HL-60 (cell line): ENCODE measurements at regions not wholly inside any gene's neighbourhood (a gene's known extent, or its start where the extent isn't known, plus 50 kb on each side); places are given as distances from the start of the nearest gene placed in this dataset.

Experiments
- DNase-seq, 2 experiments: peaks; one replicate each; pipeline ENCODE4 v3.0.0-alpha.2; 2010 to 2020; ENCODE audit warnings: low read depth in 1 of 2, low spot score in 1 of 2
- H3K27ac ChIP-seq: fragments of 250-450 bp; sonication (Bioruptor Pico); replicated peaks from 2 replicates; pipeline ENCODE4 v1.5.1; 2020; ENCODE audit warnings: mild to moderate bottlenecking, moderate library complexity
- H3K27me3 ChIP-seq: fragments of 250-450 bp; sonication (Bioruptor Pico); 2 replicates; pipeline ENCODE4 v1.5.1; 2021; ENCODE audit warnings: mild to moderate bottlenecking, moderate library complexity; ENCODE audit not compliant: insufficient read depth, poor library complexity, severe bottlenecking
- H3K4me3 ChIP-seq: replicated peaks from 2 replicates; pipeline ENCODE4 v1.5.1; 2011; ENCODE audit warnings: mild to moderate bottlenecking, control low read depth, low read length; ENCODE audit not compliant: insufficient read depth
- GABPA ChIP-seq: IDR thresholded peaks from 2 replicates; pipeline ENCODE4 v1.6.1; 2012; ENCODE audit warnings: low read depth
- POLR2AphosphoS5 ChIP-seq: IDR thresholded peaks from 2 replicates; pipeline ENCODE4 v1.6.1; 2012; ENCODE audit warnings: low read depth
- SPI1 ChIP-seq: IDR thresholded peaks from 2 replicates; pipeline ENCODE4 v1.6.1; 2012; ENCODE audit warnings: low read depth, mild to moderate bottlenecking, borderline replicate concordance
- TF ChIP-seq, protein P1 (sequence below): IDR thresholded peaks from one replicate; pipeline ENCODE4 v1.5.1; 2011; ENCODE audit warnings: low read length, control low read depth, inconsistent platforms; ENCODE audit not compliant: insufficient read depth
- TF ChIP-seq, protein P2 (sequence below): IDR thresholded peaks from 2 replicates; pipeline ENCODE4 v1.6.1; 2012; ENCODE audit warnings: low read depth; ENCODE audit not compliant: insufficient replicate concordance

DNA sequence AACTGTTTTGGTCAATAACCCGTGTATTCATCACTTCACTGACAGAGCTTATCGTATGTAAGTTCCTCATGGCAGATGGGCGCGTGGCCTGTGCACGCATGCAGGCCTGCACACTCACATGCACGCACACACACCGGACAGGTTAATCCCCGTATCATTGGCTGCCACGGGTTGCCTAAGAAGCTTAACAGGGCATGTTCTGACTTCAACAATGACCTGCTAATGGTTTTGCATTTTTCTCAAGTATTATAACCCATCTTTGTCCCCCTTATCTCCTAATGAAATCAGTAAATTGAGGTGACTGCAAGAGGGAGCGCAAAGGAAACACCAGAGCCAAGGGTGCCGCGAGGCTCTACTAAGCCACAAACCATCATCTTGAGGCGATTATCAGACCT, 399.0 kb upstream of the ID2 start:
- Histone ChIP-seq H3K27ac (no peak overlapping the region), H3K27me3 (no peaks in the 10 kb centered on the region), H3K4me3 (no peak overlapping the region)
- no peak for DNase-seq
- TF ChIP-seq, protein P1, sequence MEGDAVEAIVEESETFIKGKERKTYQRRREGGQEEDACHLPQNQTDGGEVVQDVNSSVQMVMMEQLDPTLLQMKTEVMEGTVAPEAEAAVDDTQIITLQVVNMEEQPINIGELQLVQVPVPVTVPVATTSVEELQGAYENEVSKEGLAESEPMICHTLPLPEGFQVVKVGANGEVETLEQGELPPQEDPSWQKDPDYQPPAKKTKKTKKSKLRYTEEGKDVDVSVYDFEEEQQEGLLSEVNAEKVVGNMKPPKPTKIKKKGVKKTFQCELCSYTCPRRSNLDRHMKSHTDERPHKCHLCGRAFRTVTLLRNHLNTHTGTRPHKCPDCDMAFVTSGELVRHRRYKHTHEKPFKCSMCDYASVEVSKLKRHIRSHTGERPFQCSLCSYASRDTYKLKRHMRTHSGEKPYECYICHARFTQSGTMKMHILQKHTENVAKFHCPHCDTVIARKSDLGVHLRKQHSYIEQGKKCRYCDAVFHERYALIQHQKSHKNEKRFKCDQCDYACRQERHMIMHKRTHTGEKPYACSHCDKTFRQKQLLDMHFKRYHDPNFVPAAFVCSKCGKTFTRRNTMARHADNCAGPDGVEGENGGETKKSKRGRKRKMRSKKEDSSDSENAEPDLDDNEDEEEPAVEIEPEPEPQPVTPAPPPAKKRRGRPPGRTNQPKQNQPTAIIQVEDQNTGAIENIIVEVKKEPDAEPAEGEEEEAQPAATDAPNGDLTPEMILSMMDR: no peak
- TF ChIP-seq, protein P2, sequence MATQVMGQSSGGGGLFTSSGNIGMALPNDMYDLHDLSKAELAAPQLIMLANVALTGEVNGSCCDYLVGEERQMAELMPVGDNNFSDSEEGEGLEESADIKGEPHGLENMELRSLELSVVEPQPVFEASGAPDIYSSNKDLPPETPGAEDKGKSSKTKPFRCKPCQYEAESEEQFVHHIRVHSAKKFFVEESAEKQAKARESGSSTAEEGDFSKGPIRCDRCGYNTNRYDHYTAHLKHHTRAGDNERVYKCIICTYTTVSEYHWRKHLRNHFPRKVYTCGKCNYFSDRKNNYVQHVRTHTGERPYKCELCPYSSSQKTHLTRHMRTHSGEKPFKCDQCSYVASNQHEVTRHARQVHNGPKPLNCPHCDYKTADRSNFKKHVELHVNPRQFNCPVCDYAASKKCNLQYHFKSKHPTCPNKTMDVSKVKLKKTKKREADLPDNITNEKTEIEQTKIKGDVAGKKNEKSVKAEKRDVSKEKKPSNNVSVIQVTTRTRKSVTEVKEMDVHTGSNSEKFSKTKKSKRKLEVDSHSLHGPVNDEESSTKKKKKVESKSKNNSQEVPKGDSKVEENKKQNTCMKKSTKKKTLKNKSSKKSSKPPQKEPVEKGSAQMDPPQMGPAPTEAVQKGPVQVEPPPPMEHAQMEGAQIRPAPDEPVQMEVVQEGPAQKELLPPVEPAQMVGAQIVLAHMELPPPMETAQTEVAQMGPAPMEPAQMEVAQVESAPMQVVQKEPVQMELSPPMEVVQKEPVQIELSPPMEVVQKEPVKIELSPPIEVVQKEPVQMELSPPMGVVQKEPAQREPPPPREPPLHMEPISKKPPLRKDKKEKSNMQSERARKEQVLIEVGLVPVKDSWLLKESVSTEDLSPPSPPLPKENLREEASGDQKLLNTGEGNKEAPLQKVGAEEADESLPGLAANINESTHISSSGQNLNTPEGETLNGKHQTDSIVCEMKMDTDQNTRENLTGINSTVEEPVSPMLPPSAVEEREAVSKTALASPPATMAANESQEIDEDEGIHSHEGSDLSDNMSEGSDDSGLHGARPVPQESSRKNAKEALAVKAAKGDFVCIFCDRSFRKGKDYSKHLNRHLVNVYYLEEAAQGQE: no peak
- no peak for TF ChIP-seq GABPA
- no peak for TF ChIP-seq SPI1
- no peak for TF ChIP-seq POLR2AphosphoS5

DNA sequence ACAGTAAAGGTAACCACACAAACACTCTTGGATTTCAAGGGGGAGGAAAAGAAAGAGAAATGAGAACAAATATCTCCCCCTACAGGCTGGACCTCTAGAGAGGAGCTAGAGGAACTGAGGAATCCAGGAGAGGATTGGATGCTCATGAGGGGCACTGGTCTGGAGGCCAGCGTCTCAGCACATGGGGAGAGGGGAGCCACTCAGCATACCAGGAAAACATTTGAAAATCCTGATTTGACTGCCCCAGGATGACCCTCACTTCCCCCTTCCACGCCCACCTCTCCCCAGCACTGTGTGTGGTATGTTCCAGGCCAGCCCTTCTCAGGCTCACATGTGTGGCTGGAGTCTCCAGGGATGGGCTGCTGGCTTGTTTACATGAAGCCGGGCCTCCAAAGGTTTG, 396.8 kb upstream of the ID2 start:
- TF ChIP-seq POLR2AphosphoS5: no peak
- TF ChIP-seq GABPA: no peak
- no peak for TF ChIP-seq SPI1
- TF ChIP-seq, protein P1: no peak
- TF ChIP-seq, protein P2: no peak
- DNase-seq: no peak
- H3K27me3 ChIP-seq: no peaks in the 10 kb centered on the region
- no peak overlapping the region for H3K27ac ChIP-seq
- no peak overlapping the region for H3K4me3 ChIP-seq

DNA sequence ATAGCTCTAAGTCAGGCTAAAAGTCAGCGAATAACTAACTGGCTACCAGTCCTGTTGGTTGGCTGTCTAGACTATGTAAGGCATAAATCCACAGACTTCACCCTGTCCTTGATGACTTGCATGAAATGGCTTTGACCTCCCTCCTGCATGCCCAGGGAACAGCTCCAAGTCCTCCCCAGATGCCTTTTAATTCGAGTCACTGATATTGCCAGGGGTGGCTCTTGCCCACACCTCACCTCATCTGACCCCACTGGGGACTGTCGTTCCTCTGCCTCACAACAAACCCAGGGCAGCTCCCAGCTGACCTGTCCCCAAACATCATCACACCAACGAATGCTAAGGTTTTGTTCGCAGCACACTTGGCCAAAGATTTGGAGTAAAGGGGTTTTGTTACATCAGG, 396.0 kb upstream of the ID2 start:
- no peak for TF ChIP-seq GABPA
- TF ChIP-seq, protein P2: no peak
- TF ChIP-seq SPI1: no peak
- TF ChIP-seq, protein P1: no peak
- TF ChIP-seq POLR2AphosphoS5: no peak
- DNase-seq: no peak
- no peak overlapping the region for H3K27ac ChIP-seq
- no peaks in the 10 kb centered on the region for H3K27me3 ChIP-seq
- no peak overlapping the region for H3K4me3 ChIP-seq
